K562 (cell line): ENCODE measurements at regions not wholly inside any gene's neighbourhood (a gene's known extent, or its start where the extent isn't known, plus 50 kb on each side); places are given as distances from the start of the nearest gene placed in this dataset.

Experiments
- ZNF518B ChIP-seq: fragments of 250-450 bp; sonication (Bioruptor Pico); IDR thresholded peaks from 2 replicates; pipeline ENCODE4 v1.5.0; 2021; ENCODE audit warnings: mild to moderate bottlenecking, moderate library complexity
- ZNF592 ChIP-seq: fragments of 450-650 bp; IDR thresholded peaks from 2 replicates; pipeline ENCODE4 v1.6.1; 2017; ENCODE audit warnings: antibody characterized with exemption, mild to moderate bottlenecking
- ZNF785 ChIP-seq: fragments of 250-450 bp; sonication (Bioruptor Pico); IDR thresholded peaks from 2 replicates; pipeline ENCODE4 v1.4.0; 2020; ENCODE audit warnings: mild to moderate bottlenecking

GRCh38 chr10:52703898-52704297, 68.7 kb downstream of the MBL2 start (continued):
- TF ChIP-seq ZNF785 (no peak), ZNF592 (no peak), ZNF518B (CRISPR knock-in tag) (no peak)
